GM12878 (cell line): ENCODE measurements at regions not wholly inside any gene's neighbourhood (a gene's known extent, or its start where the extent isn't known, plus 50 kb on each side); places are given as distances from the start of the nearest gene placed in this dataset.

Source experiments
- ATAC-seq: fragments of 200-7000 bp; cut with Tn5 transposase; 3 replicates; pipeline ENCODE4 v1.9.1; 2020; ENCODE audit warnings: mild to moderate bottlenecking, moderate library complexity
- BruUV-seq: library from RNA; stranded (reverse); fragments of 400-500 nt; replicated peaks from 2 replicates; lab custom pipeline; 2021; lab: Mats Ljungman, UMichigan
- CTCF ChIA-PET: fragments of 300-600 bp; sonication (Branson Sonifier 250); formaldehyde crosslinking; extraction: SDS; loops from one replicate; lab custom pipeline; 2021; ENCODE audit warnings: inconsistent platforms; lab: Yijun Ruan, JAX
- POLR2A ChIA-PET: fragments of 350-600 bp; formaldehyde crosslinking; extraction: SDS; loops from one replicate; lab custom pipeline; 2021; ENCODE audit warnings: inconsistent platforms; lab: Charles Lee
- RAD21 ChIA-PET: fragments of 300-600 bp; sonication (Branson Sonifier 250); formaldehyde crosslinking; loops from one replicate; lab custom pipeline; 2023; ENCODE audit warnings: antibody characterized with exemption; ENCODE audit not compliant: unreplicated experiment; lab: Charles Lee
- SMC1A ChIA-PET: fragments of 300-600 bp; sonication (Branson Sonifier 250); formaldehyde crosslinking; loops from one replicate; lab custom pipeline; 2023; ENCODE audit not compliant: unreplicated experiment, uncharacterized antibody; lab: Charles Lee
- DNase-seq: peaks from one replicate; pipeline ENCODE4 v3.0.0-alpha.2; 2011; ENCODE audit warnings: low read depth, low spot score
- FAIRE-seq: peaks from 3 replicates; lab custom pipeline; 2011; peaks lifted over from hg19 to GRCh38; lab: Jason Lieb, UNC
- H2AFZ ChIP-seq: 2 replicates; pipeline ENCODE4 v1.6.0; 2011; ENCODE audit warnings: low read depth, low read length, control low read depth; ENCODE audit not compliant: control insufficient read depth
- H3K27ac ChIP-seq: 2 replicates; pipeline ENCODE4 v1.5.1; 2011; ENCODE audit warnings: control low read depth; ENCODE audit not compliant: control insufficient read depth, insufficient read depth
- H3K27me3 ChIP-seq, 2 experiments: replicated peaks in 1 of 2; 2 replicates each; pipeline versions ENCODE4 v1.6.0 to v1.6.1; 2011; ENCODE audit warnings: low read length in 1 of 2; ENCODE audit not compliant: control insufficient read depth in 2 of 2, insufficient read depth in 2 of 2
- H3K36me3 ChIP-seq, 2 experiments: 2 replicates each; pipeline ENCODE4 v1.5.1; 2011; ENCODE audit warnings: low read length in 1 of 2; ENCODE audit not compliant: control insufficient read depth in 2 of 2, insufficient read depth in 2 of 2
- H3K4me1 ChIP-seq: 2 replicates; pipeline ENCODE4 v1.6.1; 2011; ENCODE audit warnings: mild to moderate bottlenecking, low read length, moderate library complexity, mixed read lengths; ENCODE audit not compliant: control insufficient read depth, insufficient read depth
- H3K4me2 ChIP-seq: 2 replicates; pipeline ENCODE4 v1.6.0; 2011; ENCODE audit warnings: control low read depth; ENCODE audit not compliant: control insufficient read depth, insufficient read depth
- H3K4me3 ChIP-seq: fragments of 200-600 bp; sonication (generic); 2 replicates; pipeline ENCODE4 v1.5.1; 2016
- H3K79me2 ChIP-seq: 2 replicates; pipeline ENCODE4 v1.6.0; 2011; ENCODE audit warnings: low read length; ENCODE audit not compliant: control insufficient read depth, insufficient read depth
- H3K9ac ChIP-seq: 2 replicates; pipeline ENCODE4 v1.8.0; 2011; ENCODE audit warnings: low read length, control low read depth, mixed read lengths; ENCODE audit not compliant: control insufficient read depth, insufficient read depth
- H3K9me3 ChIP-seq: replicated peaks from 3 replicates; pipeline ENCODE4 v1.5.1; 2011; ENCODE audit warnings: mild to moderate bottlenecking, low read length; ENCODE audit not compliant: control insufficient read depth, insufficient read depth
- H4K20me1 ChIP-seq: 2 replicates; pipeline ENCODE4 v1.6.0; 2011; ENCODE audit not compliant: control insufficient read depth, insufficient read depth
- BMI1 ChIP-seq: fragments of 450-650 bp; IDR thresholded peaks from 2 replicates; pipeline ENCODE4 v1.6.1; 2016; ENCODE audit warnings: mild to moderate bottlenecking, moderate library complexity, borderline replicate concordance
- CHD4 ChIP-seq: fragments of 200-600 bp; sonication (generic); IDR thresholded peaks from 2 replicates; pipeline ENCODE4 v1.6.1; 2016; ENCODE audit warnings: mild to moderate bottlenecking
- ESRRA ChIP-seq: IDR thresholded peaks from 2 replicates; pipeline ENCODE4 v1.6.1; 2012; ENCODE audit warnings: mild to moderate bottlenecking, low read length, improper control_type of control experiment
- ETV6 ChIP-seq, 2 experiments: fragments of 450-650 bp in 1 of 2; IDR thresholded peaks in 1 of 2; conservative IDR thresholded peaks in 1 of 2; 2 replicates each; pipeline ENCODE4 v1.6.1; 2014; ENCODE audit warnings: antibody characterized with exemption in 1 of 2, borderline replicate concordance in 1 of 2, low read depth in 1 of 2, mild to moderate bottlenecking in 1 of 2, moderate library complexity in 1 of 2
- HSF1 ChIP-seq: fragments of 150-350 bp; IDR thresholded peaks from 2 replicates; pipeline ENCODE4 v1.6.1; 2014; ENCODE audit warnings: mild to moderate bottlenecking, low read depth, low read length
- IKZF1 ChIP-seq: fragments of 450-650 bp; conservative IDR thresholded peaks from 2 replicates; pipeline ENCODE4 v1.6.1; 2017; ENCODE audit warnings: antibody characterized with exemption, mild to moderate bottlenecking
- KLF5 ChIP-seq: fragments of 450-650 bp; IDR thresholded peaks from 2 replicates; pipeline ENCODE4 v1.6.1; 2014; ENCODE audit warnings: mild to moderate bottlenecking; ENCODE audit not compliant: partially characterized antibody
- NBN ChIP-seq: fragments of 450-650 bp; IDR thresholded peaks from 2 replicates; pipeline ENCODE4 v1.6.1; 2016
- NFXL1 ChIP-seq: fragments of 450-650 bp; IDR thresholded peaks from 2 replicates; pipeline ENCODE4 v1.6.1; 2017; ENCODE audit warnings: antibody characterized with exemption, mild to moderate bottlenecking, borderline replicate concordance
- NFYA ChIP-seq: IDR thresholded peaks from 2 replicates; pipeline ENCODE4 v1.6.1; 2011; ENCODE audit warnings: low read depth, mild to moderate bottlenecking, low read length, improper control_type of control experiment, borderline replicate concordance
- NFYB ChIP-seq: IDR thresholded peaks from 2 replicates; pipeline ENCODE4 v1.6.1; 2011; ENCODE audit warnings: low read depth, mild to moderate bottlenecking, low read length, improper control_type of control experiment, moderate library complexity; ENCODE audit not compliant: insufficient read depth
- PAX5 ChIP-seq: IDR thresholded peaks from 2 replicates; pipeline ENCODE4 v1.6.1; 2011; ENCODE audit warnings: low read depth, low read length, borderline replicate concordance
- RELB ChIP-seq: fragments of 450-650 bp; IDR thresholded peaks from 2 replicates; pipeline ENCODE4 v1.6.1; 2017; ENCODE audit warnings: low read depth, mild to moderate bottlenecking, moderate library complexity
- SMC3 ChIP-seq: IDR thresholded peaks from 2 replicates; pipeline ENCODE4 v1.6.1; 2011; ENCODE audit warnings: low read length, improper control_type of control experiment, borderline replicate concordance
- YBX1 ChIP-seq: fragments of 450-650 bp; IDR thresholded peaks from 2 replicates; pipeline ENCODE4 v1.6.1; 2016; ENCODE audit warnings: antibody characterized with exemption
- ZSCAN29 ChIP-seq: fragments of 450-650 bp; IDR thresholded peaks from 2 replicates; pipeline ENCODE4 v1.6.1; 2017; ENCODE audit warnings: mild to moderate bottlenecking, moderate library complexity
- WGBS: methylation state at CpG from one replicate; pipeline ENCODE4 v1.1.6; 2016; ENCODE audit warnings: low lambda C conversion rate; ENCODE audit not compliant: insufficient replicate concordance, insufficient coverage; ENCODE audit errors: missing lambda C conversion rate; 5-methylcytosine and 5-hydroxymethylcytosine counted together
- in situ Hi-C: fragments of 300-500 bp; cut with MboI; formaldehyde crosslinking; loops from 9 replicates; pipeline ENCODE4 v1.14.3; 2018; ENCODE audit warnings: mixed read lengths
- intact Hi-C: fragments of 100-400 bp; cut with micrococcal nuclease; formaldehyde crosslinking; loops from one replicate; pipeline ENCODE4 v1.14.2; 2022; ENCODE audit not compliant: unreplicated experiment
- TF ChIP-seq, protein P1 (sequence below): fragments of 450-650 bp; IDR thresholded peaks from 2 replicates; pipeline ENCODE4 v1.6.1; 2017; ENCODE audit warnings: mild to moderate bottlenecking
- TF ChIP-seq, protein P2 (sequence below): fragments of 450-650 bp; IDR thresholded peaks from 2 replicates; pipeline ENCODE4 v1.6.1; 2017; ENCODE audit warnings: mild to moderate bottlenecking, low read depth, inconsistent platforms; ENCODE audit not compliant: poor library complexity, severe bottlenecking

GRCh38 chr7:51927738-51928137 is 611.1 kb upstream of the COBL start (continued):
- TF ChIP-seq BMI1 = no peak
- no peak for TF ChIP-seq NFXL1
- no peak for TF ChIP-seq NFYB
- no peak for TF ChIP-seq ZSCAN29
- TF ChIP-seq ETV6 (conservative IDR thresholded peaks at IDR 0.05 in 1 of 2, IDR thresholded peaks at IDR 0.05 in 1 of 2; ENCODE audit: borderline replicate concordance in 1 of 2, low read depth in 1 of 2) = no peak

GRCh38 chr7:51918581-51918980 is 602.0 kb upstream of the COBL start:
- no TSS peak for BruUV-seq
- H3K27me3 ChIP-seq = no peaks in the 10 kb centered on the region
- in situ Hi-C loops = no loop called here
- FAIRE-seq = no peak
- POLR2A ChIA-PET = no interaction called here
- intact Hi-C loops = no loop called here
- H3K27ac ChIP-seq = no peak overlapping the region
- 0% methylated on average over 3 of the region's 3 CpGs for WGBS
- H4K20me1 ChIP-seq = no peaks in the 10 kb centered on the region
- SMC1A ChIA-PET = interaction anchor here (1.3 kb wide), 1 partner anchor 18 kb away, joined by 3 read pairs; no protein-coding TSS in a partner anchor
- H3K4me2 ChIP-seq = no peak overlapping the region
- H3K79me2 ChIP-seq = no peaks in the 10 kb centered on the region
- DNase-seq = no peak
- H3K9me3 ChIP-seq = no peaks in the 10 kb centered on the region
- RAD21 ChIA-PET = no interaction called here
- H2AFZ ChIP-seq = no peak overlapping the region
- H3K4me1 ChIP-seq = no peaks in the 10 kb centered on the region
- H3K36me3 ChIP-seq = no peaks in the 10 kb centered on the region
- no peak overlapping the region for H3K9ac ChIP-seq
- CTCF ChIA-PET = no interaction called here
- no peak for ATAC-seq
- no peak overlapping the region for H3K4me3 ChIP-seq
- TF ChIP-seq YBX1 (no peak), HSF1 (no peak), RELB (no peak), CHD4 (no peak), NBN (no peak), PAX5 (no peak), ESRRA (no peak), IKZF1 (no peak), KLF5 (no peak), NFYA (no peak), SMC3 (no peak)
- TF ChIP-seq, protein P1, sequence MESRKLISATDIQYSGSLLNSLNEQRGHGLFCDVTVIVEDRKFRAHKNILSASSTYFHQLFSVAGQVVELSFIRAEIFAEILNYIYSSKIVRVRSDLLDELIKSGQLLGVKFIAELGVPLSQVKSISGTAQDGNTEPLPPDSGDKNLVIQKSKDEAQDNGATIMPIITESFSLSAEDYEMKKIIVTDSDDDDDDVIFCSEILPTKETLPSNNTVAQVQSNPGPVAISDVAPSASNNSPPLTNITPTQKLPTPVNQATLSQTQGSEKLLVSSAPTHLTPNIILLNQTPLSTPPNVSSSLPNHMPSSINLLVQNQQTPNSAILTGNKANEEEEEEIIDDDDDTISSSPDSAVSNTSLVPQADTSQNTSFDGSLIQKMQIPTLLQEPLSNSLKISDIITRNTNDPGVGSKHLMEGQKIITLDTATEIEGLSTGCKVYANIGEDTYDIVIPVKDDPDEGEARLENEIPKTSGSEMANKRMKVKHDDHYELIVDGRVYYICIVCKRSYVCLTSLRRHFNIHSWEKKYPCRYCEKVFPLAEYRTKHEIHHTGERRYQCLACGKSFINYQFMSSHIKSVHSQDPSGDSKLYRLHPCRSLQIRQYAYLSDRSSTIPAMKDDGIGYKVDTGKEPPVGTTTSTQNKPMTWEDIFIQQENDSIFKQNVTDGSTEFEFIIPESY = no peak
- TF ChIP-seq, protein P2, sequence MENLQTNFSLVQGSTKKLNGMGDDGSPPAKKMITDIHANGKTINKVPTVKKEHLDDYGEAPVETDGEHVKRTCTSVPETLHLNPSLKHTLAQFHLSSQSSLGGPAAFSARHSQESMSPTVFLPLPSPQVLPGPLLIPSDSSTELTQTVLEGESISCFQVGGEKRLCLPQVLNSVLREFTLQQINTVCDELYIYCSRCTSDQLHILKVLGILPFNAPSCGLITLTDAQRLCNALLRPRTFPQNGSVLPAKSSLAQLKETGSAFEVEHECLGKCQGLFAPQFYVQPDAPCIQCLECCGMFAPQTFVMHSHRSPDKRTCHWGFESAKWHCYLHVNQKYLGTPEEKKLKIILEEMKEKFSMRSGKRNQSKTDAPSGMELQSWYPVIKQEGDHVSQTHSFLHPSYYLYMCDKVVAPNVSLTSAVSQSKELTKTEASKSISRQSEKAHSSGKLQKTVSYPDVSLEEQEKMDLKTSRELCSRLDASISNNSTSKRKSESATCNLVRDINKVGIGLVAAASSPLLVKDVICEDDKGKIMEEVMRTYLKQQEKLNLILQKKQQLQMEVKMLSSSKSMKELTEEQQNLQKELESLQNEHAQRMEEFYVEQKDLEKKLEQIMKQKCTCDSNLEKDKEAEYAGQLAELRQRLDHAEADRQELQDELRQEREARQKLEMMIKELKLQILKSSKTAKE = no peak
